GM23338 (cell line): ENCODE measurements at regions not wholly inside any gene's neighbourhood (a gene's known extent, or its start where the extent isn't known, plus 50 kb on each side); places are given as distances from the start of the nearest gene placed in this dataset.

Experiments used
- ATAC-seq: fragments of 200-7000 bp; cut with Tn5 transposase; 3 replicates; pipeline ENCODE4 v1.9.1; 2020
- DNase-seq: peaks from one replicate; pipeline ENCODE4 v3.0.0-alpha.2; 2015; ENCODE audit warnings: low spot score
- H2AFZ ChIP-seq: fragments of 200-600 bp; sonication (generic); 2 replicates; pipeline ENCODE4 v1.8.0; 2016; ENCODE audit warnings: antibody characterized with exemption, mild to moderate bottlenecking, moderate library complexity
- H3F3A ChIP-seq: fragments of 200-600 bp; sonication (generic); replicated peaks from 2 replicates; pipeline ENCODE4 v1.8.0; 2017; ENCODE audit warnings: antibody characterized with exemption, mixed run types, low read depth
- H3K27ac ChIP-seq: fragments of 200-600 bp; sonication (generic); 2 replicates; pipeline ENCODE4 v1.6.1; 2016; ENCODE audit warnings: low read depth
- H3K27me3 ChIP-seq: fragments of 200-600 bp; sonication (generic); 2 replicates; pipeline ENCODE4 v1.8.0; 2016; ENCODE audit warnings: mild to moderate bottlenecking, mixed run types, moderate library complexity; ENCODE audit not compliant: insufficient read depth
- H3K36me3 ChIP-seq: fragments of 200-600 bp; sonication (generic); 2 replicates; pipeline ENCODE4 v1.8.0; 2016; ENCODE audit warnings: mild to moderate bottlenecking; ENCODE audit not compliant: insufficient read depth
- H3K4me1 ChIP-seq: fragments of 200-600 bp; sonication (generic); 2 replicates; pipeline ENCODE4 v1.8.0; 2016; ENCODE audit warnings: mild to moderate bottlenecking, moderate library complexity; ENCODE audit not compliant: insufficient read depth
- H3K4me2 ChIP-seq: fragments of 200-600 bp; sonication (generic); 2 replicates; pipeline ENCODE4 v1.7.1; 2017; ENCODE audit warnings: mixed run types
- H3K4me3 ChIP-seq: fragments of 200-600 bp; sonication (generic); 2 replicates; pipeline ENCODE4 v1.6.1; 2016; ENCODE audit warnings: mixed run types
- H3K79me2 ChIP-seq: fragments of 200-600 bp; sonication (generic); replicated peaks from 2 replicates; pipeline ENCODE4 v1.8.0; 2017; ENCODE audit warnings: mild to moderate bottlenecking; ENCODE audit not compliant: insufficient read depth
- H3K9me2 ChIP-seq: fragments of 200-600 bp; sonication (generic); 2 replicates; pipeline ENCODE4 v1.8.0; 2017; ENCODE audit not compliant: insufficient read depth
- H4K20me1 ChIP-seq: fragments of 200-600 bp; sonication (generic); replicated peaks from 2 replicates; pipeline ENCODE4 v1.8.0; 2017; ENCODE audit warnings: mild to moderate bottlenecking; ENCODE audit not compliant: insufficient read depth
- H3K27ac Mint-ChIP-seq: 2 replicates; pipeline ENCODE4 v1.8.0; 2020; ENCODE audit warnings: inconsistent platforms, mild to moderate bottlenecking, moderate library complexity, mixed read lengths
- H3K27me3 Mint-ChIP-seq: 3 replicates; pipeline ENCODE4 v1.8.0; 2022; ENCODE audit warnings: low read depth, mild to moderate bottlenecking, moderate library complexity, mixed read lengths, inconsistent platforms; ENCODE audit not compliant: insufficient read depth, poor library complexity
- H3K36me3 Mint-ChIP-seq: 3 replicates; pipeline ENCODE4 v1.8.0; 2021; ENCODE audit warnings: low read depth, mild to moderate bottlenecking, inconsistent platforms, moderate library complexity, mixed read lengths
- H3K4me1 Mint-ChIP-seq: 3 replicates; pipeline ENCODE4 v1.8.0; 2020; ENCODE audit warnings: mild to moderate bottlenecking, inconsistent platforms, mixed read lengths
- H3K4me3 Mint-ChIP-seq: 3 replicates; pipeline ENCODE4 v1.8.0; 2021; ENCODE audit warnings: moderate library complexity, mild to moderate bottlenecking, inconsistent platforms, mixed read lengths
- H3K9me3 Mint-ChIP-seq: 3 replicates; pipeline ENCODE4 v1.8.0; 2020; ENCODE audit warnings: moderate library complexity, mild to moderate bottlenecking, inconsistent platforms, mixed read lengths
- CREB1 ChIP-seq: fragments of 250-450 bp; sonication (Bioruptor Pico); IDR thresholded peaks from 2 replicates; pipeline ENCODE4 v1.5.0; 2020; ENCODE audit warnings: low read depth, mild to moderate bottlenecking, moderate library complexity
- CTCF ChIP-seq, 2 experiments: fragments of 200-600 bp in 1 of 2; sonication (generic) in 1 of 2; conservative IDR thresholded peaks; 2 replicates each; pipeline versions ENCODE4 v1.5.1 to v1.6.1; 2016 to 2017; ENCODE audit warnings: antibody characterized with exemption in 2 of 2, low read depth in 2 of 2, mild to moderate bottlenecking in 2 of 2, moderate library complexity in 1 of 2
- EZH2 ChIP-seq: fragments of 200-600 bp; sonication (generic); IDR thresholded peaks from one replicate; pipeline ENCODE4 v1.8.0; 2017; ENCODE audit warnings: antibody characterized with exemption, mild to moderate bottlenecking, low read depth; ENCODE audit not compliant: unreplicated experiment
- EZH2phosphoT487 ChIP-seq: fragments of 200-600 bp; sonication (generic); IDR thresholded peaks from one replicate; pipeline ENCODE4 v1.8.1; 2018; ENCODE audit warnings: antibody characterized with exemption; ENCODE audit not compliant: unreplicated experiment
- JUNB ChIP-seq: IDR thresholded peaks from one replicate; pipeline ENCODE4 v1.6.1; 2016; ENCODE audit warnings: antibody characterized with exemption; ENCODE audit not compliant: unreplicated experiment
- NANOG ChIP-seq: IDR thresholded peaks from 2 replicates; pipeline ENCODE4 v1.6.1; 2016; ENCODE audit warnings: antibody characterized with exemption, borderline replicate concordance
- POLR2AphosphoS5 ChIP-seq: IDR thresholded peaks from 2 replicates; pipeline ENCODE4 v1.6.1; 2016; ENCODE audit warnings: antibody characterized with exemption, low read depth
- REST ChIP-seq: IDR thresholded peaks from one replicate; pipeline ENCODE4 v1.6.1; 2018; ENCODE audit warnings: antibody characterized with exemption; ENCODE audit not compliant: unreplicated experiment
- STAT1 ChIP-seq: IDR thresholded peaks from one replicate; pipeline ENCODE4 v1.6.1; 2016; ENCODE audit warnings: antibody characterized with exemption; ENCODE audit not compliant: unreplicated experiment
- ZNF114 ChIP-seq: fragments of 250-450 bp; sonication (Bioruptor Pico); IDR thresholded peaks from 2 replicates; pipeline ENCODE4 v1.5.0; 2020; ENCODE audit warnings: mild to moderate bottlenecking, moderate library complexity
- ZNF331 ChIP-seq: fragments of 250-450 bp; sonication (Bioruptor Pico); IDR thresholded peaks from 2 replicates; pipeline ENCODE4 v1.5.0; 2020; ENCODE audit warnings: low read depth, mild to moderate bottlenecking, moderate library complexity
- ZNF462 ChIP-seq: fragments of 250-450 bp; sonication (Bioruptor Pico); IDR thresholded peaks from 2 replicates; pipeline ENCODE4 v1.5.0; 2020; ENCODE audit warnings: mild to moderate bottlenecking, moderate library complexity
- TF ChIP-seq, protein P1 (sequence below): IDR thresholded peaks from 2 replicates; pipeline ENCODE4 v1.6.1; 2016; ENCODE audit warnings: antibody characterized with exemption

DNA sequence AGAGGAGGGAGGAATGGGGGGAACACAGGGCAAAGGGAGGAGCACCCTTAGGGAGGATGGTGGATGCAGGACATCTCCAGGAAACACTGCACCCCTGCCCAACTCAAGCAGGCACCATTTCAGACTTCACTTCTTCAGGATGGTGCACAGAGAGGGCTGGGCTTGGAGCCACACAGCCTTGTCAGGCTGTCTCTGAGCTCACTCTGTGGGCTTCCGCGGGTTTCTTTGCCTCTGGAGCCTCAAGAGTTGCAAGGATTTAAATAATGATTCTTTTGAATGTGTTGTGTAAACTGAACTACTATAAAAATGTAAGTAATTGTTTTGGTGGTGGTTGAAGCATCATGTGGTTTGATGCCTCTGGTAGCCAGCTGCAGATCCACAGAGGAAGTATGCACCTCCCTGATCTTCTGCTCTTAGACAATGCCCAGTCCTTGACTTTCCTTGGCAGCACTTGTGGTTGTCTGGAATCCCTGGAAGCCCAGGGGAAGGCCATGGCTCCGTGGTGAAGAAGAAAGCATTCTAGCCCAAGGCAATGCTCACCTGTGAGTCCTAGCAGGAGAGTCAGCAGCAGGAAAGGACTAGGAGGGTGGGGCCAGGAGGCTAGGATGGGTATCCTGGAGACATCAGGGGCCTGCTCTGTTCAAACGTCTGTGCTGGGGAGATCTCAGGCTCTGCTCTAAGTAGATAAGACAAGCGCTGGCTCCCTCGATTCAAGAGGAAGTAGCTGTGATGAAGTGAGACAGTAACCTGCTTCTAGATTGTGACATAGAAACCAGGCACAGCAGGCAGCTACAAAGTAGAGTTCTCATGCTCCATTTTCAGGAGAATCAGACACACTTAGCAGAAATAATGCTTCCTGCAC lies 50.2 kb upstream of the SIRPG start:
- Histone ChIP-seq H3K4me1 (no peaks in the 10 kb centered on the region), H3K79me2 (no peaks in the 10 kb centered on the region), H4K20me1 (no peaks in the 10 kb centered on the region; the same call in 1 of the 2 replicates), H3F3A (no peaks in the 10 kb centered on the region), H3K4me3 (no peak overlapping the region), H3K4me2 (no peak overlapping the region), H3K36me3 (no peaks in the 10 kb centered on the region), H2AFZ (no peak overlapping the region), H3K27me3 (no peaks in the 10 kb centered on the region), H3K9me2 (no peaks in the 10 kb centered on the region), H3K27ac (no peak overlapping the region)
- no peak overlapping the region for H3K27ac Mint-ChIP-seq
- ATAC-seq (no peak), DNase-seq (no peak)
- no peaks in the 10 kb centered on the region for H3K36me3 Mint-ChIP-seq
- peaks cover 2% of the 10 kb centered on the region for H3K27me3 Mint-ChIP-seq
- no peaks in the 10 kb centered on the region for H3K9me3 Mint-ChIP-seq
- H3K4me3 Mint-ChIP-seq, result no peak overlapping the region
- H3K4me1 Mint-ChIP-seq, result no peaks in the 10 kb centered on the region
- TF ChIP-seq EZH2phosphoT487 (no peak), ZNF114 (CRISPR knock-in tag) (no peak), CREB1 (CRISPR knock-in tag) (no peak), JUNB (no peak), CTCF (conservative IDR thresholded peaks at IDR 0.05; ENCODE audit: low read depth in 2 of 2) (no peak), ZNF462 (no peak), STAT1 (no peak), POLR2AphosphoS5 (no peak), NANOG (no peak), REST (no peak), EZH2 (no peak), ZNF331 (CRISPR knock-in tag) (no peak)
- TF ChIP-seq, protein P1, sequence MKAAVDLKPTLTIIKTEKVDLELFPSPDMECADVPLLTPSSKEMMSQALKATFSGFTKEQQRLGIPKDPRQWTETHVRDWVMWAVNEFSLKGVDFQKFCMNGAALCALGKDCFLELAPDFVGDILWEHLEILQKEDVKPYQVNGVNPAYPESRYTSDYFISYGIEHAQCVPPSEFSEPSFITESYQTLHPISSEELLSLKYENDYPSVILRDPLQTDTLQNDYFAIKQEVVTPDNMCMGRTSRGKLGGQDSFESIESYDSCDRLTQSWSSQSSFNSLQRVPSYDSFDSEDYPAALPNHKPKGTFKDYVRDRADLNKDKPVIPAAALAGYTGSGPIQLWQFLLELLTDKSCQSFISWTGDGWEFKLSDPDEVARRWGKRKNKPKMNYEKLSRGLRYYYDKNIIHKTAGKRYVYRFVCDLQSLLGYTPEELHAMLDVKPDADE, result no peak
